Ishikawa (cell line): ENCODE measurements at regions not wholly inside any gene's neighbourhood (a gene's known extent, or its start where the extent isn't known, plus 50 kb on each side); places are given as distances from the start of the nearest gene placed in this dataset.

Source experiments
- CEBPB ChIP-seq: IDR thresholded peaks from 2 replicates; pipeline ENCODE4 v1.6.1; 2012
- CREB1 ChIP-seq: IDR thresholded peaks from 2 replicates; pipeline ENCODE4 v1.6.1; 2012; ENCODE audit warnings: low read depth
- EP300 ChIP-seq: IDR thresholded peaks from 2 replicates; pipeline ENCODE4 v1.6.1; 2012; ENCODE audit warnings: borderline replicate concordance
- RAD21 ChIP-seq: IDR thresholded peaks from 2 replicates; pipeline ENCODE4 v1.6.1; 2012; ENCODE audit warnings: low read depth
- TAF1 ChIP-seq: IDR thresholded peaks from 2 replicates; pipeline ENCODE4 v1.6.1; 2012; ENCODE audit warnings: low read depth, mild to moderate bottlenecking
- TCF12 ChIP-seq: IDR thresholded peaks from 2 replicates; pipeline ENCODE4 v1.6.1; 2012; ENCODE audit warnings: low read depth
- TEAD4 ChIP-seq: IDR thresholded peaks from 2 replicates; pipeline ENCODE4 v1.6.1; 2012
- TF ChIP-seq, protein P1 (sequence below): IDR thresholded peaks from 2 replicates; pipeline ENCODE4 v1.6.1; 2012; ENCODE audit warnings: low read depth, mild to moderate bottlenecking
- TF ChIP-seq, protein P2 (sequence below): IDR thresholded peaks from 2 replicates; pipeline ENCODE4 v1.6.1; 2012

DNA sequence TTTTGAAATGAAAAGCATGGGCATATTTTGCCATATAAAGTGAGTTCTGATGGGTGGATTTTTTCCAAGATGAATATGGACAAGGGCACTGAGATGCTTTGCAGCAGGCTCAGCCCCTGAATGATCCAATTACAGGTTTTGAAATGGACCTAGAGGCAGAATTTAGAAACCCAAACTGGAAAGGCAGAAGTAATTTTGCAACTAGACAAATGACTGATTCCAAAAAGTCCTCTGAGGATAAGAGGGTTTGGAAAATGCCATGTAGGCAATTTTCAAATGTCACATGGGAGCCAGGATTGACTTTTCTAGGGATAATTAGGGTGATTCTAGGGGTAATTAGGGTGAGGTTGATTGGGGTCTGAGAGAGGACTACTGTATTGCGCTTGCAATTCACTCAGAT lies 148.9 kb upstream of the ZNF648 start:
- TF ChIP-seq CREB1 (no peak), EP300 (no peak), CEBPB (no peak), RAD21 (no peak), TCF12 (no peak), TAF1 (no peak), TEAD4 (no peak)
- TF ChIP-seq, protein P1, sequence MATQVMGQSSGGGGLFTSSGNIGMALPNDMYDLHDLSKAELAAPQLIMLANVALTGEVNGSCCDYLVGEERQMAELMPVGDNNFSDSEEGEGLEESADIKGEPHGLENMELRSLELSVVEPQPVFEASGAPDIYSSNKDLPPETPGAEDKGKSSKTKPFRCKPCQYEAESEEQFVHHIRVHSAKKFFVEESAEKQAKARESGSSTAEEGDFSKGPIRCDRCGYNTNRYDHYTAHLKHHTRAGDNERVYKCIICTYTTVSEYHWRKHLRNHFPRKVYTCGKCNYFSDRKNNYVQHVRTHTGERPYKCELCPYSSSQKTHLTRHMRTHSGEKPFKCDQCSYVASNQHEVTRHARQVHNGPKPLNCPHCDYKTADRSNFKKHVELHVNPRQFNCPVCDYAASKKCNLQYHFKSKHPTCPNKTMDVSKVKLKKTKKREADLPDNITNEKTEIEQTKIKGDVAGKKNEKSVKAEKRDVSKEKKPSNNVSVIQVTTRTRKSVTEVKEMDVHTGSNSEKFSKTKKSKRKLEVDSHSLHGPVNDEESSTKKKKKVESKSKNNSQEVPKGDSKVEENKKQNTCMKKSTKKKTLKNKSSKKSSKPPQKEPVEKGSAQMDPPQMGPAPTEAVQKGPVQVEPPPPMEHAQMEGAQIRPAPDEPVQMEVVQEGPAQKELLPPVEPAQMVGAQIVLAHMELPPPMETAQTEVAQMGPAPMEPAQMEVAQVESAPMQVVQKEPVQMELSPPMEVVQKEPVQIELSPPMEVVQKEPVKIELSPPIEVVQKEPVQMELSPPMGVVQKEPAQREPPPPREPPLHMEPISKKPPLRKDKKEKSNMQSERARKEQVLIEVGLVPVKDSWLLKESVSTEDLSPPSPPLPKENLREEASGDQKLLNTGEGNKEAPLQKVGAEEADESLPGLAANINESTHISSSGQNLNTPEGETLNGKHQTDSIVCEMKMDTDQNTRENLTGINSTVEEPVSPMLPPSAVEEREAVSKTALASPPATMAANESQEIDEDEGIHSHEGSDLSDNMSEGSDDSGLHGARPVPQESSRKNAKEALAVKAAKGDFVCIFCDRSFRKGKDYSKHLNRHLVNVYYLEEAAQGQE, result no peak
- TF ChIP-seq, protein P2, sequence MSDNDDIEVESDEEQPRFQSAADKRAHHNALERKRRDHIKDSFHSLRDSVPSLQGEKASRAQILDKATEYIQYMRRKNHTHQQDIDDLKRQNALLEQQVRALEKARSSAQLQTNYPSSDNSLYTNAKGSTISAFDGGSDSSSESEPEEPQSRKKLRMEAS, result no peak
